IPS DF 4.7 (cell line): ENCODE measurements at regions not wholly inside any gene's neighbourhood (a gene's known extent, or its start where the extent isn't known, plus 50 kb on each side); places are given as distances from the start of the nearest gene placed in this dataset.
"Not testable (repeated sequence)": the region's sequence is repeated elsewhere in the genome, so short reads cannot be mapped to it uniquely, and the experiment has no call there.

Source experiments
- DNase-seq: peaks from one replicate; pipeline ENCODE4 v3.0.0-alpha.2; 2013; ENCODE audit warnings: low spot score; ENCODE audit errors: extremely low read depth

DNA sequence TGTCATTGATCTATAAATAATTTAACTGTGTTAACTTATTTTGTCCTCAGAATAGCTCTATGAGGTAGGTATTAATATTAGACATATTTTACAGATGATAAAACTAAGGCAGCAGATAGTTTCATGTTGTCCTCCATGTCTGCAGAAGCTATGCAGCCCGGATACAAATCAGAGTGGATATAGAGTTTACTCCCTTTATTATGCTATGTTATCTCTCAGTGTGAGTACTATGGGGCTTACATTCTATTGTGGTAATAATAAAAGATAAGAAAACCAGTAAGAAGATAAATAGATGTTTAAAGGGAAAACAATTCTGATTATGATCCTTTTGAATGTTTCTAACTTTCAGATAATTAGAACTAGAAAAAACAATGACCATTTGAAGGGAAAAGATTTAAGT is 979.8 kb upstream of the CITED2 start:
- no peak for DNase-seq

GRCh38 chr6:140353536-140353935 is 979.1 kb upstream of the CITED2 start:
- DNase-seq = no peak

GRCh38 chr6:140346428-140346827 is 972.0 kb upstream of the CITED2 start:
- no peak for DNase-seq

- no peak for DNase-seq
These were observed 971.5 kb upstream of the CITED2 start for GRCh38 chr6:140345935-140346334.

DNA sequence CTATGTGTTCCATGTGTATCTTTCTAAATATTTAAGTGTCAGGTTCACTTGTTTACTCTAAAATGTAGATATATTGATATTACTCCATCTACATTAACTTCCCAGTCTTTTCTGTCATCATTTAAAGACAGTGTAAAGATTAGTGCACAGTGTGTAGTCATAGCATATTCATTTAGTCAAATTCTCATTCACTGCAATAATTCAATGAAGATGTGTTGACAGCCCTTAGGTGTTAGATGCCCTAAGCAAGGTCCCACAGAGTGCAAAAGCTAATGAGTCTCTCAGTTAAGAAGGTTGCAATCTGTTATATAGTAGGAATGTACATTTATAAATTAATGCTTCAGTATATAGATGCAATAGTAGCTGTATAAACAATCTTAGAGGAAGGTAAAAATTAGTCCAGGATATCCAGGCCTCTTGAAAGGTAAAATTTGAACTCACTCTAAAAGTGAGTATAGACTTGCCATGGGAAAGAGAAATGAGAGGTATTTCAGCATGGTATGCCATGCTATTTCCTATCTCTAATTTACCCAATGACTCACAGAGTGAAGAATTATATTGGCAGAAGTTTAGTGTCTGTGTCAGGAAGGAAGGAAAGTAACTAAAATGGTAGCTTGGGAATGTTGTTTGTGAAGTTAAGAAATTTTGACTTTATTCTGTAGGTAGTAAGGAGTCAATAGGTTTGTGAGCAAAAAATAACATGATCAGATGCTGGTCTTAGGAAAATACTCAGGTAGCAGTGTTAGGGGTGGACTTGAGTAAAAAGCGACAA is 969.9 kb upstream of the CITED2 start:
- no peak for DNase-seq

DNA sequence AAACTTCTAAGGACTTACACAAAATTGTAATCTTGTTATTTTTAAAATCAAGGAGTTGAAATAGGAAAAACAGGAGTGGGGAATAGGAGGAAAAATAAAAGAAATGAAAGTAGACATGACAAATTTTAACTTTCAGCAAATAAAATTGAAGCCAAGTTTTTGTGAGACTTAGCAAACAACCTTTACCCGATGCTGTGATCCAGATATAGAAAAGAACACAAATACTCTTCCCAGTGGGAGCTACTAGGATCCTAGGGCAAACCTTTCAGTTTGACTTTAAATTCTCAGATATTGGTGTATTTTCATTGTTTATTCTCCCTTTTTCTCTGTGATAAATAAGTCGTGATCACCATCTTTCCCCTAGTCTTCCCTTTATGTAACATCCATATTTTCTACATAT is 968.7 kb upstream of the CITED2 start:
- no peak for DNase-seq

DNA sequence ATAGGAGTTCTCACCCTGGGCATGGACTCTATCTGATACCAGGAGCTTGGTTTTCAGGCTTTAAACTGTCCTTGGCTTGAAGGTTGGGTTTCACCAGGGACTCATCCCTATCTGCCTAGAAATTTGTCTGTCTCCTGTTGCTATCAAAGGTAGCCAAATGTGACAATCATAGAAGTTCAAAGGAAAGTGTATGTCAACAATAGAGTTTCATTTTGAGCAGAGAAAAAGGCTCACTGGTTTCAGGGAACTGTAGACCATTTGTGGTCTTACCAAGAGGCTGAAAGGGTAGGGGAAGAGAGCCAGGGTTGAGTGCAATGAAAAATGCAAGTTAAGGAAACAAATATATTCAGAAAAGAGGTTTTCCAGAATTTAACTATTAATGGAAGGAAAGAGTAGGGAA is 966.8 kb upstream of the CITED2 start:
- DNase-seq = no peak

GRCh38 chr6:140340795-140341194 is 966.3 kb upstream of the CITED2 start:
- no peak for DNase-seq

- DNase-seq = not testable (repeated sequence)
These were observed 964.6 kb upstream of the CITED2 start for GRCh38 chr6:140339084-140339483.

DNA sequence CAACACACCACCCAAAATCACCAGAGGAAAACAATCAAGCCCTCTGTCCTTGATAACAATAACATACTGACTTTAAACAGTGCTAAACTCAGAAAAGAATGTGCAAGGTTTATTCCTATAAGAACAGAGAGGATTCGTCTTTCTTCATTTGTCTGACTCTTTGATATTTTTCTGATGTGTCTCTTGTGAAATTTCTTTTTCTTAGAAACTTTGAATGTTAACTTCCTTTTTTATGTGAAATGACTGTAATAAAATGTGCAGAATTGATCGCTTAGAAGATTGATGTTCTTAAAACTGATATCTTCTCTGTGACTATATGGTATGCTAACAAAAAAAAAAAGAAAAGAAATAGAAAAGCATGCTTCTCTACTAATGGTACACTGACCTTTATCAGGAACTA is 947.4 kb upstream of the CITED2 start:
- no peak for DNase-seq

DNA sequence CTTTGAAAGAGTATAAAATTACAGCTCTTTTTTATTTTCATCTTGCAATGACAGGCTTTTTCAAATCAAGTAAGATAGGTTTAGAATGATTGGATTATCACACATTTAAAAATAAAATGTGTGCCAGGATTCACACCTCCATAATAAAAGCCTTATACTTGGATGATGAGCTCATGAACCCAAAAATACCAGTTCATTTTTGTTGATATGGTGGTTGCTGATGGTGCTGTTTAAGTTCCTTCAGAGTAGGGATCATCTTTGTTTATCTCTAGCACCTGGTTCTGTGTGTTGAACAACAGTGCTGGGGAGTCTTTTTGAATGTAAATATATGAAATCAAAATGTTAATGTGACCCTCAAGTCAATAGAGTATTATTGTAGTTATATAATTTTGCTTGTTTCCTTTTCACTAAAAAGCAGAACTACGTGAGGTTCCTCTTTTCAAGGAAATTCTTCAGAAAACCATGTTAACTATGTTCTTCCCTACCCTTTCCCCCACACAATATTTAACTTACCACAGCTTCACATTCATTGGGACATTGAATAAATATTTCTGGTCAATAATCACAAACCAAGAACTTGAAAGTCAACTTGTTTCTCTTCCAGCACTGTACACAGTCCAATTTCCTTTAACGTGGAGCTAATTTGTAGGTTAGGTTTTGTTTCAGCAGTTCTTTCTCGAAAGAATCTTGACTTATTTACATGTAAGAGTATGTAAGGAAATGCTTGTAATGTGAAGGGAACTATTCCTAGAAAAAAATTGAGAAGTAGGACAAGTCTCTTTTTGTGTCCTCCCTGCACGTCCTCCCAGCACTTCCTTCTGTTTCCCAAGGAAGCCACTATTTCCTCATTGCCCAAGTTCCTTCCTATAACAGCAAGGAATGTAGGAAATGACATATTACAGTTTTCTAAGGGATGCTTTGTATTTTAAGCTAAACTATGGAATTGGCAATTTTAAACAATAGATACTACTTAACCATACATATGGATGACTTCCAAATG is 945.9 kb upstream of the CITED2 start:
- no peak for DNase-seq

DNA sequence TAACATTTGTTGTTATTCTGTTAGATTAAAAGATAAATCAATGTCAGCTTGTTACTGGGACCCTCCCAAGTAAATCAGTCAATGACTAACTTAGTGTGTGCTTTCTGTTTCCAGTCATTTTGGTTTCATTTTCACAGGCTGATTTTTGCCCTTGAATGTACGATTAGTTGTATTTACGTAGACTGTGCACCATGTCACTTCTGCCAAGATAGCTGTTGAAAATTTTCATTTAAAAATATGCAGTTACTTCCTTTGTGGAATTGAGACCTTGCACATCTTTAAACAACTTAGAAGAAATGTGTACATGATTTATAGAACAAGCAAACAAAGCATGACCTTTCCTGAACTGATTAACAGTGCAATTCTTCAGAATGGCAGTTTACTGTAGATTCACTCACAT is 944.8 kb upstream of the CITED2 start:
- DNase-seq = no peak

DNA sequence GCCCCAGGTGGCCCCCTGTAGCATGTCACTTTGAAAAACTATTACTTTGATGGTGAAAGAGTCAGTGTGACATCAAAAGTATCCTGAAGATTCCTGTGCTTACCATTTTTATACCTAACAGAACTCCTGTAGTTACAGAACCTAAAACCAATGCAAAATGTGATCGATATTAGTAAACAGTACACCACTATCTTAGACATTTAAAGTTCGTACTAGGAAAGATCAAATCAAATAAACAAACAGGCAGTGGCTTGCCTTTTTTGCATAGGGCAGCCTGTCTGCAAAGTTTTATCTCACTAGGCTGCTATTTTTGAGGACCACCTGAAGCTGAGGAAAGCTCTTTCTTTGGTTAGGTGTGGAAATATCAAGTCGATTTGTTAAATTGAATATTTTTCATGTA is 944.0 kb upstream of the CITED2 start:
- no peak for DNase-seq

GRCh38 chr6:140317950-140318349 is 943.5 kb upstream of the CITED2 start:
- DNase-seq = no peak

- DNase-seq = no peak
These were observed 942.5 kb upstream of the CITED2 start for GRCh38 chr6:140316966-140317365.

GRCh38 chr6:140314682-140315081 is 940.2 kb upstream of the CITED2 start:
- DNase-seq = no peak

DNA sequence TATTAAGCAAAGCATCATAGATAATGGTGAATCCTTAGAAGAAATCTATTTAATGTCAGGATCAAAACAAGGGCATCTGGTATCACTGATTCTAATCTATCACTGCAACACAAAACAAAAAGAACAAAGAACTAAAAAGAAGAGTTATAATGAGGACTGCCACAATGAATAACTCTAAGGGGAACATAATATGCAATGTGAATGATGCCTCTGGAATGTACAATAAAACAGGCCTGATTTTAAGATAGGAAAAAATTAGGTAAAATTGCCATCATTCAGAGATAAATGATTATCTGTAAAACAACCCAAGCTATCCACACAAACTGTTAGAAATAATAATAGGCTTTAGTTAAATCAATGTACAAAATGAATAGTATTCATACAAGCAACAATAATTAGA is 936.7 kb upstream of the CITED2 start:
- DNase-seq = no peak

- DNase-seq = no peak
These were observed 928.9 kb upstream of the CITED2 start for GRCh38 chr6:140303218-140303949.

- no peak for DNase-seq
These were observed 925.9 kb upstream of the CITED2 start for GRCh38 chr6:140300331-140300730.

GRCh38 chr6:140289186-140289585 is 914.7 kb upstream of the CITED2 start:
- DNase-seq = no peak

- DNase-seq = no peak
These were observed 911.7 kb upstream of the CITED2 start for GRCh38 chr6:140285998-140286690.
